GM19468 (cell line): ENCODE measurements at regions not wholly inside any gene's neighbourhood (a gene's known extent, or its start where the extent isn't known, plus 50 kb on each side); places are given as distances from the start of the nearest gene placed in this dataset.

Experiments
- ATAC-seq: cut with Tn5 transposase; IDR thresholded peaks from one replicate; pipeline ENCODE4 v1.9.1; 2021; ENCODE audit warnings: mild to moderate bottlenecking, moderate library complexity, moderate number of reproducible peaks; ENCODE audit not compliant: unreplicated experiment; ENCODE audit errors: extremely low read depth

DNA sequence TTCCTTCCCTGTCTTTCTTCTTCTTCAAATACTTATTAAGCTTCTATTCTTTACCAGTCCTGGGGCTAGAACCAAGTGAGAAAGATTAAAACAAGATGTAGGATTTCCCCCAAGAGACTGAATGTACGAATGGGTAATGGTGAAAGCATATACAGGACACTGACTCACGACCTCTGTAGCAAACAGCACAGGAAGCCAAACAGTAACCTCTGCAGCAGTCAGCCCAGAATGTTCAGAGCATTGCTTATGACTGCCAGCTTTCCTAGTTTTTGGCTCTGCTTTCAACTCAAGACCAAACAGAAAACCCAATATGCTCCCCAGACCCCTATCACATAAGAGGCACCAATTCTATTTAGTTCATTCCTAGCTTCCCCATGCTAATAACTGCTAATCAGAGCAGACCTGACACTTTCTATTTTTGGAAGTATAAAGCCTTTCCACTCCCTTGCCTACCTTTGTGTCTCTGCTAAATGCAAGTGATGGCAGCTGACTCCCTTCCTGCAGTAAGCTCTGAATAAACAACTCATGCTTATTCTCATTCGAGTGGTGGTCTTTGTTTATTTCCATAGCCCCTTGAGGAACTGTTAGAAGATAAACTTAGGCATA is 690.6 kb downstream of the EPM2A start:
- ATAC-seq, result no peak

- no peak for ATAC-seq
Measured at GRCh38 chr6:145045582-145045981, 689.7 kb downstream of the EPM2A start.

- ATAC-seq, result no peak
Measured at GRCh38 chr6:145047891-145048290, 687.4 kb downstream of the EPM2A start.

DNA sequence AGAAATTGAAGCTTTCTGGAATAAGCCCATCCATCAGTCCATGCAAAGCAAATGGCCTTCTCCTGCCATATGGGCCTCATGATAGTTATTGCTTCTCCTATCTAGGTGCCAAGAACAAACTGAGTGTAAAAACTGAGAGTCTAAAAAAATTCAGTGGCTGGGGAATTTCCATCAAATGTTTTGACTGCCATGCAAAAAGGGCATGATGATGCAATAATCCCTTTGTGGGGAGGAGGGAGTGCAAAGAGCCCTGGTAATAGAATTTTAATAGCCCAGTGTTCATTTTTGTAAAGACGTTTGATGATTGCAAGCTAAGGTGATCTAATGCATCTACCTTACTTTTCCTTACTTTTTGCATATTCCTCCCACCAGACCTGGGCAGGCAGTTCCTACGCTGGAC is 683.7 kb downstream of the EPM2A start:
- ATAC-seq, result no peak

GRCh38 chr6:145055567-145055966 is 679.8 kb downstream of the EPM2A start:
- ATAC-seq, result no peak

DNA sequence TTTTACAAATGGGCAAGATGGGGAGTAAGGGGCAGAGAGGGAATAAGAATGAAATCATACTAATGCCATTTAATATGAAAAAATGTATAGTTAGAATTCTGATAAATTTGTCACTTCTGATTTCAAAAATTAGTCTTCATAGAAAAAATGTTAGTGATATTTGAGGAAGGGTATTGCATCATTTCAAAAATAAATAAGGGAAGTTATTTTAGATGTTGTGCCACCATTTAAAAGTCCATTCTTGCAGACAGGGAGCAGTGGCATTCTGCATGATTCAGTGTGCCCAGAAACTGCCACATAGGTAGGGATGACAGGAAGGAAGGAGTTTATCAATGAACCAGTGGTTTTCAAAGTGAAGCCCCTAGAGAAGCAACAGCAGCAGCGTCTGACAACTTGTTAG is 674.6 kb downstream of the EPM2A start:
- no peak for ATAC-seq

GRCh38 chr6:145063091-145063490 is 672.2 kb downstream of the EPM2A start:
- ATAC-seq, result no peak

- no peak for ATAC-seq
Measured at GRCh38 chr6:145067430-145067829, 667.9 kb downstream of the EPM2A start.

DNA sequence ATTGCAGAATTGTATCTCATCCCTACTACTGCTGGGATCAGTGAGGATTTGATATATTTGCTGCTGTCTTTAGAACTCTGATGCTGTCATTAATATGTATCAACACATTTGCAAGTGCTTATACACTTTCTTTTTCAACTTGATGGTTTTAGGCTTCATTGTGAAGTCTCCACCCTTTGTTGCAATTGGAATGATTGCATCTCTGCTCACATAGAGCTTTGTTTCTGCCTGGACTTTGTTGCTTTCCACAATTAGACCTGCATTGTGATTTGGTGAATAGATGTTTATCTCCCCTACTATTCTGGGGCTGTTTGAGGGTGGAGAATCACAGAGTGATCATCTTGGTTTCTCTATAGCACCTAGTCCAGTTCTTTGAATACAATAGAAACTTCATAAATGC is 666.7 kb downstream of the EPM2A start:
- ATAC-seq, result no peak

GRCh38 chr6:145069966-145070365 is 665.4 kb downstream of the EPM2A start:
- ATAC-seq, result no peak

DNA sequence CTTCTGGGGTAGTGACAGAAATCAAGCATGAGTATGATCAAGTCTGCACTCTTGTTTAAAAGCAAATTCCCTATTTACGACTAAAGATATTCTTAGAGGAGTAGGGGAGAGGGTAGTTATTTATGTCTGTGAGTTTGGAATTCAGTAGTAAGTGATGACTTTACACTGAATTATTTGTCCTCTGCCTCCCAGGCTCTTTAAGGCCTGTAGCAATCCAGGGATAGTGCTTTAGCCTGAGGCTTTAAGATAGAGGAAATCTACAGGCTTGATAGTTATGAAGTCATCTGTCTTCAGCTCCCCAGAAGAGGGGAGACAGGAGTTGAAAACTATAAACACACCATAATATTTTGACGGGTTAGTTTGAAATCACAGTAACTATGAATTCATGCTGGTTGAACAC is 664.5 kb downstream of the EPM2A start:
- no peak for ATAC-seq

DNA sequence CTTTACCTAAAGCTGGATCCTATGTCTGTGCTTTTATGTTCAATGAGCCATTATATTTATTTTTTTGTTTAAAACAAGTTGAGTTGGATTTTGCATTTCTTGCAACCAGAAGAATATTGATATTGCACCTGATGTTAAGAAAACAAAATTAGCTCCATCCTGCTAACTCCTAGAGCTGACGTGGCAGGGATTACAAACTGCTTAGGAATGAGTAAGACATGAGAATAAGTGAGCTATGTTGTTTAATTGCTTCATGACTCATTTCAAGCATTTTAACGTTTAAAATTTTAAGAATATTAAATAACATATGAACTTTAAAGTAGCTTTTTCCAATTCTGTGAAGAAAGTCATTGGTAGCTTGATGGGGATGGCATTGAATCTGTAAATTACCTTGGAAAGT is 663.5 kb downstream of the EPM2A start:
- no peak for ATAC-seq

- ATAC-seq, result no peak
Measured at GRCh38 chr6:145073811-145074210, 661.5 kb downstream of the EPM2A start.

DNA sequence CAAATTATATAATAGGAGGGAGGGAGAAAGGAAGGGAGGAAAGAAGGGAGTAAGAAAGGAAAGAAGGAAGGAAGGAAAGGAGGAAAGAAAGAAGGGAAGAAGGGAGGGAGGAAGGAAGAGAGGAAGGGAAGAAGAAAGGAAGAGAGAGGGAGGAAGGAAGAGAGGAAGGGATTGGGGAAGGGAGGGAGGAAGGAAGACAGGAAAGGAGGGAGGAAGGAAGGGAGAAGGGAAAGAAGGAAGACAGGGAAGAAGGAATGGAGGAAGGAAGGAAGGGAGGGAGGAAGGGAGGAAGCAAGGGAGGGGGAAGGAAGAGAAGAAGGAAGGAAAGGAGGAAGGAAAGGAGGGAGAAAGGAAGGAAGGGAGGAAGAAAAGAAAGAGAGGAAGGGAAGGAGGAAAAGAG is 660.5 kb downstream of the EPM2A start:
- no peak for ATAC-seq

- no peak for ATAC-seq
Measured at GRCh38 chr6:145075425-145075824, 659.9 kb downstream of the EPM2A start.

DNA sequence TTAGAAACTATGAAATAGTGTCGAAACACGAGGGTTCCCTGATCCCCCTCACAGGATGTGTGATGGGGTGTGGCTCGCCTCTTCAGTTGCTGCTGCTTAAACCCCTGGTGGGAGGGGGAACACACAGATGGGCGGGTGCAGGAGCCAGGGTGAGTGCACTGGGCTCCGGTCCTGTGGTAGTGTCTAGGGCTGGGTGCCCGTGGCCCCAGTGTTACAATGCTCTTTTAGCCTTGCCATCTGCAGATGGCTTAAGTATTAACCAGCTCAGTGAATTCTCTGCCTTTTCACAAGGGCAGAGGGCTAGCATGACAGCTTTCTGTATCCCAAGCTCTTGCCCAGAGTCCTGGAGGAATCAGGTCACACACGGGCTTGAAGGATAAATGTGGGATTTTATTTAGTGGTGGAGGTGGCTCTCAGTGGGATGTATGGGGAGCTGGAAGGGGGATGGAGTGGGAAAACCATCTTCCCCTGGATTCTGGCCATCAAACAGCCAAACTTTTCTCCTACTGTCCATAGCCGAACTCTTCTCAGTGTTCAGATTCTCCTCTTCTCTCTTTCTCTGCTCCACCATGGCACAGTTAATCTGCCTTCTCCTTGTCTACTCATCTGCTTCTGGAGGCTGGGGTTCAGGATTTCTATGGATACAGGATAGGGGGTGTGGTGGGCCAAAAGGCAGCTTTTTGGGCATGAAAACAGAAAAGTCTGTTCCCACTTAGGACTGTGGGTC is 659.0 kb downstream of the EPM2A start:
- no peak for ATAC-seq

DNA sequence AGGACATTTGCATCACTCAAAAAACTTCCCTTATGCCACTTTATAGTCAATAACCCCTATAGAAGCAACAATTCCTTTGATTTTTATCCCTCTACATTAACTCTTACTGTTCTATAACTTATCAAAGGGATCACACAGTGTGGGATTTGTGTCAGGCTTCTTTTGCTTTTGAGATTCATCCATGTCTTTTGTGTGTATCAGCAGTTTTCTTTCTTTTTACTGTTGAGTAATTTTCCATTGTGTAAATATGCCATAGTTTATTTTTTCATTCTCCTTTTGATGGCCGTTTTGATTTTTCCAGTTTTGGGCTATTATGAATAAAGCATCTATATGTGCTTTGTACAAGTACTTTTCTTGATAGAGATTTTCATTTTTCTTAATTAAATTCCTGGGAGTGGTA is 657.9 kb downstream of the EPM2A start:
- ATAC-seq, result no peak

- ATAC-seq, result no peak
Measured at GRCh38 chr6:145080651-145081050, 654.7 kb downstream of the EPM2A start.

- no peak for ATAC-seq
Measured at GRCh38 chr6:145081677-145082076, 653.6 kb downstream of the EPM2A start.

DNA sequence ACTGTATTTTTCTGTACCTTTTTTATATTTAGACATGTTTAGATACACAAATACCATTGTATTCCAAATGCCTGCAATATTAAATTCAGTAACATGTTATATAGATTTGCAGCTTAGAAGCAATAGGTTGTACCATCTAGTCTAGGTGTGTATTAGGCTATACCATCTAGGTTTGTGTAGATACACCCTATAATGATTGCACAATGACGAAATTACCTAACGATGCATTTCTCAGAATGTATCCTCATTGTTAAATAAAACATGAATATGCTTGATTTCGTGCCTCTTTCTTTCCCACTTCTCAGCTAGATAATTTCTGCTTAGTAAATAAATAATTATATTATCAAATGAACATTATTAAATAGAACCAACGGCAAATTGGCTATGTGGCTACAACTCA is 653.0 kb downstream of the EPM2A start:
- ATAC-seq, result no peak

GRCh38 chr6:145086197-145086596 is 649.1 kb downstream of the EPM2A start:
- no peak for ATAC-seq

DNA sequence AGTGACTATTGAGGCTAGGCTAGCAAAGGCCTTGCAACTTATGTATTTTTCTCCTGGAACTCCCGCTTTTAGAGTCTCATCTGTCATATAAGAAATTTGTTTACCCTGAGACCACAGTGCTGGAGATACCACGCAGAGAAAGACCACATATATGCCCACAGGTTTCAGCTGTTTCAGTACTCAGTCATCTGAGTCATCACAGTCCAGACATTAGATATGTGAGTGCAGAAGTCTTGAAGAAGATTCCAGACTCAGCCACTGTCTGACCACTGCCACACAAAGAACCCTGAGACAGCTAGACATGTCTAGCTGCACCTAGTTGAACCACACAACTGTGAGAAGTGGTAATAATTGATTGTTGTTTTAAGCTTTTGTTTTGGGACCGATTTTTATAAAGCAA is 648.3 kb downstream of the EPM2A start:
- no peak for ATAC-seq
